ENCODE measurements at regions not wholly inside any gene's neighbourhood (a gene's known extent, or its start where the extent isn't known, plus 50 kb on each side); places are given as distances from the start of the nearest gene placed in this dataset.

DNA sequence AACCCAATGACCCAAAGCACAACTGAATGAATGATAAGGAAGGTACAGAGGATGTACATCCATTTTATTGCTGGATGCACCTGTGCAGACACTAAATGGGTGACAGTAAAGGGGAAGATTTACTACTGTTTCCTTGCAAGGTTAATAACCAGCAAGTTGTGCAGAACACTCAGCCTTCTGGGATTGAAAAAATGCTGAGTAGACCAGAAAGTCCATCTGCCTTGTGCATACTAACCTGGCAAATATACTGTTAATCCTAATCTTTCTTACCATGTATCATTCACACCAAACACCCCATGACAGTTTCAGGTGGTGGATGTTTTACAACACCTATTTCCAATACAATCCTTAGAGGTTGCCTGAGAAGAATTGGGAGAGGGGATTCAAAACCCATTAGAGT is 814.1 kb upstream of the NRXN1 start:
- intact Hi-C loops (cut with DNase I; ENCODE audit: low total_unique reads) = no loop called here
- Histone ChIP-seq H3K36me3 (no peaks in the 10 kb centered on the region), H3K4me1 (no peaks in the 10 kb centered on the region), H3K27me3 (no peaks in the 10 kb centered on the region), H3K4me3 (no peak overlapping the region), H3K9me3 (no peaks in the 10 kb centered on the region), H3K27ac (no peak overlapping the region)
- TF ChIP-seq, protein P1, sequence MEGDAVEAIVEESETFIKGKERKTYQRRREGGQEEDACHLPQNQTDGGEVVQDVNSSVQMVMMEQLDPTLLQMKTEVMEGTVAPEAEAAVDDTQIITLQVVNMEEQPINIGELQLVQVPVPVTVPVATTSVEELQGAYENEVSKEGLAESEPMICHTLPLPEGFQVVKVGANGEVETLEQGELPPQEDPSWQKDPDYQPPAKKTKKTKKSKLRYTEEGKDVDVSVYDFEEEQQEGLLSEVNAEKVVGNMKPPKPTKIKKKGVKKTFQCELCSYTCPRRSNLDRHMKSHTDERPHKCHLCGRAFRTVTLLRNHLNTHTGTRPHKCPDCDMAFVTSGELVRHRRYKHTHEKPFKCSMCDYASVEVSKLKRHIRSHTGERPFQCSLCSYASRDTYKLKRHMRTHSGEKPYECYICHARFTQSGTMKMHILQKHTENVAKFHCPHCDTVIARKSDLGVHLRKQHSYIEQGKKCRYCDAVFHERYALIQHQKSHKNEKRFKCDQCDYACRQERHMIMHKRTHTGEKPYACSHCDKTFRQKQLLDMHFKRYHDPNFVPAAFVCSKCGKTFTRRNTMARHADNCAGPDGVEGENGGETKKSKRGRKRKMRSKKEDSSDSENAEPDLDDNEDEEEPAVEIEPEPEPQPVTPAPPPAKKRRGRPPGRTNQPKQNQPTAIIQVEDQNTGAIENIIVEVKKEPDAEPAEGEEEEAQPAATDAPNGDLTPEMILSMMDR (IDR thresholded peaks at IDR 0.05) = no peak
- no peak for DNase-seq

DNA sequence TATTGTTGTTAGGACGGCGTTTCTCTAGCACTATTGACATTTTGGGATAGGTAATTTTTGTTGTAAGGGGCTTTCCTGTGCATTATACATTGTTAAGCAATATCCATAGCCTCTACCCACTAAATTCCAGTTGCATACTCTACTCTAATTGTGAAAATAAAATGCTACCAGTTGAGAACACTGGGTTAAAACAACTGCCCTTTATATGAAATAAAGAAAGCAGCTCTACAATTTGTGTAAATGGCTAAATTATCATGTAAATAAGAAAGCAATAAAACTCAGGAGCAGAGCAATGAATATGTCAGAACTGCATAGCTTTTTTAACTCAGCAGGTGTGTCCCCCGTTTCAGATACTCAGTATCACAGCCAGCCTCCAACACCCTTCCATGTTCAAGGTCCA is 812.7 kb upstream of the NRXN1 start:
- no peak overlapping the region for H3K27ac ChIP-seq
- TF ChIP-seq, protein P1 (IDR thresholded peaks at IDR 0.05) = no peak
- H3K36me3 ChIP-seq = no peaks in the 10 kb centered on the region
- DNase-seq = no peak
- intact Hi-C loops (cut with DNase I; ENCODE audit: low total_unique reads) = no loop called here
- H3K27me3 ChIP-seq = no peaks in the 10 kb centered on the region
- no peak overlapping the region for H3K4me3 ChIP-seq
- H3K9me3 ChIP-seq = no peaks in the 10 kb centered on the region
- H3K4me1 ChIP-seq = no peaks in the 10 kb centered on the region

DNA sequence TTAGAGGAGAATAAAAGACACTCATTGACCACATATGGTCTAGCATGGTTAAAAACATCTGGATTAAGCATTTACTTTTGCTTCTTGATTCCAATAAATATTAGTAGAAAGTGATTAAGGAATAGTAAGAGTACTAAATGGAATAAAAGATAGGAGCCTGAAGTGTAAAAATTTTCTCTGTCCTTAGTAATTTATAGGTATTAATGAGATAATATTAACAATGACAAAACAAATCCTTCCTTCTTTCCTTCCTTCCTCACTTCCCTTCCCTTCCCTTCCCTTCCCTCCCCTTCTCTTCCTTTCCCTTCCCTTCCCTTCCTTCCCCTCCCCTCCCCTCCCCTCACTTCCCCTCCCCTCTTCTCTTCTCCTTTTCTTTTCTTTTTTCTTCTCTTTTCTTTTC is 797.5 kb upstream of the NRXN1 start:
- Histone ChIP-seq H3K36me3 (no peaks in the 10 kb centered on the region), H3K27ac (no peak overlapping the region), H3K9me3 (no peaks in the 10 kb centered on the region), H3K4me1 (no peaks in the 10 kb centered on the region), H3K27me3 (no peaks in the 10 kb centered on the region), H3K4me3 (no peak overlapping the region)
- no peak for DNase-seq
- intact Hi-C loops (cut with DNase I; ENCODE audit: low total_unique reads) = no loop called here
- TF ChIP-seq, protein P1 (IDR thresholded peaks at IDR 0.05) = no peak

DNA sequence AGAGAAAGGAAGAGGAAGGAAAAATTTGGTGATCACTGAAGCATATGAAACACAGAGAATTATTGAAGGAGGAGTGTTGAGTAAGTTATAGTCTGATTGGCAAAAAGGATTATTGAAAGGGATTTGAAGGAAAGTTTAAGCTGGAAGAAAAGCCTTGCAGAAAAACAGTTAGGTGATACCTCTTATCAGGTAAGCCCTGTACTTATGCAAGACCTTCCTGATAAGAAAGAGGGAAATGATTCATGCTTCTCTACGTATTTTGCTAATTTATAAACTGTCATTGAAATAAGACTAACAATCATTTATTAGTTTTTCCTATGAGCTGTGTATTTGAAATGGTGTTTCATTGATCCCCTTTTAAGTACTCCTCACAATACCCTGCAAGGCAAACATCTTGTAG is 793.9 kb upstream of the NRXN1 start:
- intact Hi-C loops (cut with DNase I; ENCODE audit: low total_unique reads) = no loop called here
- no peak for DNase-seq
- H3K27me3 ChIP-seq = no peaks in the 10 kb centered on the region

DNA sequence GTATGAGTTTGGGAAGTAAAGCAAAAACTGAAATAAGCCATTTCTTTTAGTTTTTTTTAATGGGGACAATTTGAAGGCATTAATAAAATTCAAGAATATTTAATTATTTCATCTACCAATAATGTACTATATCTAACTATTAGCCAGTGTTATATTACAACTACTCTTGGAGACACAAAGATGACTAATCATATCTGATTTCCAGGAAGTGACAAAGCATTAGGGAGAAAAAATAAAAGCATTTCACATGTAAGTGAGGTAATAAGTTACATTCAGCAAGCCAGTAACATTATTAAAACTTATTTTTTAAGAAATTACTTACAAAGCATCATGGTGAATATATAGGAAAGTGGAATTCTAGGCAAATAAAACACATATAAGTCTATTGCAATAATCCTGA is 781.3 kb upstream of the NRXN1 start:
- no peak for DNase-seq
- intact Hi-C loops (cut with DNase I; ENCODE audit: low total_unique reads) = no loop called here
- Histone ChIP-seq H3K4me1 (no peaks in the 10 kb centered on the region), H3K27me3 (no peaks in the 10 kb centered on the region), H3K4me3 (no peak overlapping the region), H3K27ac (no peak overlapping the region), H3K9me3 (no peaks in the 10 kb centered on the region), H3K36me3 (no peaks in the 10 kb centered on the region)
- TF ChIP-seq, protein P1 (IDR thresholded peaks at IDR 0.05) = no peak

More for the DNA sequence above, 793.9 kb upstream of the NRXN1 start:
- H3K4me1 ChIP-seq = no peaks in the 10 kb centered on the region
- H3K9me3 ChIP-seq = no peaks in the 10 kb centered on the region
- TF ChIP-seq, protein P1 (IDR thresholded peaks at IDR 0.05) = no peak
- H3K4me3 ChIP-seq = no peak overlapping the region
- no peaks in the 10 kb centered on the region for H3K36me3 ChIP-seq
- H3K27ac ChIP-seq = no peak overlapping the region
